ENCODE measurements at regions not wholly inside any gene's neighbourhood (a gene's known extent, or its start where the extent isn't known, plus 50 kb on each side); places are given as distances from the start of the nearest gene placed in this dataset.
"Not testable (repeated sequence)": the region's sequence is repeated elsewhere in the genome, so short reads cannot be mapped to it uniquely, and the experiment has no call there.

- FAIRE-seq (no peak), DNase-seq (ENCODE audit: insufficient read length, low spot score) (no peak)
These were observed 740.5 kb upstream of the SALL3 start for GRCh38 chr18:78239090-78239457.

- FAIRE-seq: no peak
- no peak for DNase-seq (ENCODE audit: insufficient read length, low spot score)
These were observed 739.5 kb upstream of the SALL3 start for GRCh38 chr18:78240101-78240500.

GRCh38 chr18:78240627-78241252, 738.9 kb upstream of the SALL3 start:
- no peak for FAIRE-seq
- DNase-seq (ENCODE audit: insufficient read length, low spot score): no peak

DNA sequence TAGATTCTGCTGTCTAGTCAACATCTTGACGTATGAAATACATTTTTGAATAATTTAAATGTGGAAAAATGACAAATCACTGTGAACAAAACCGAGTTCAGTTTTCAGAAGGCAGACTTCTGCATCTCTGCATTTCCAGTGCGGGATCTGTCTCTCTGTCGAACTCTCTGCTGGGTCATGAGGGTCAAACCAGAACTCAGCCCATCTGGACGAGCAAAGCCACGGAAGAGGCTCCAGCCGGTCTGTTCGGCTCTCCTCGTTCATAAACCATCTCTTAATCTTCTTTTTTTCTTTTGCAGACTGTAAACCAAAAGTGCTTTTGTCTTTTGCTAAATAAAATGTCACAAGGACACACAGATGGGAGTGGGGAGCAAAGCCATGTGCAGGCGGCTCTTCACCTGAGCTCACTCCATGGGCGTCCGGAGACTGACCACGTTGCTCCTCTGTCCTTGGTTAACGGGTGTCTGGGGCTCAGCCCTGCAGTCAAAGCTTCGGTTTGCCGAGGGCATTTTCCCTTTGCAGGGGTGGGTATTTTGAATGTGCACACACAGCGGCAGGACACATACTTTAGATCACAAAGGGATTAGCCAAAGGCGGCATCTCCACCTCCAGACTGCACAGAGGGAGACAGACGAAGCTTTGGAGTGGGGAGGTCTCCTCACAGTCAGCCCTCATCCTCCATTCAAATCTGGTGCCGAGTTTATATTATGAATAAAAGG, 737.9 kb upstream of the SALL3 start:
- DNase-seq (ENCODE audit: insufficient read length, low spot score) (no peak), FAIRE-seq (no peak)

- DNase-seq (ENCODE audit: insufficient read length, low spot score) (no peak), FAIRE-seq (no peak)
These were observed 737.4 kb upstream of the SALL3 start for GRCh38 chr18:78242254-78242643.

- FAIRE-seq (no peak), DNase-seq (ENCODE audit: insufficient read length, low spot score) (no peak)
These were observed 736.8 kb upstream of the SALL3 start for GRCh38 chr18:78242806-78243205.

DNA sequence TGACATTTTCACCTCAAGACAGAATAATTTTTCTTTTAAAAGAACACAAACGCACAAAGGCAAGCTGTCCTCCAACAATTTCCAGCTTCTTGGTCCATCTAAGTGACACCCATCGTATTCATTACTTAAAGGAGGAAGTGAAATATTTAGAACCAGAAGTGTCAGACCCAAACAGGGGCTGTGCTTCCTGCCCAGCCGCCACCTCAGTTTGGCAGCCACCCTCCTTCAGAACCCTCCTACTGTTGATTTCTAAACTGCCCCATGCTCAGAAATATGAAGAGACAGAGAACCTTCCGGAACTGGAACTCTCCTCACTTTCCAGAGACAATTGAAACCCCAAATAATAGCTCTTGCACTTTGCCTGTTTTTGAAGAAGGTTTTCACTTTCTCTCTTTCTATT, 734.8 kb upstream of the SALL3 start:
- DNase-seq (ENCODE audit: insufficient read length, low spot score): no peak
- no peak for FAIRE-seq

- no peak for FAIRE-seq
- no peak for DNase-seq (ENCODE audit: insufficient read length, low spot score)
These were observed 734.2 kb upstream of the SALL3 start for GRCh38 chr18:78245451-78245850.

DNA sequence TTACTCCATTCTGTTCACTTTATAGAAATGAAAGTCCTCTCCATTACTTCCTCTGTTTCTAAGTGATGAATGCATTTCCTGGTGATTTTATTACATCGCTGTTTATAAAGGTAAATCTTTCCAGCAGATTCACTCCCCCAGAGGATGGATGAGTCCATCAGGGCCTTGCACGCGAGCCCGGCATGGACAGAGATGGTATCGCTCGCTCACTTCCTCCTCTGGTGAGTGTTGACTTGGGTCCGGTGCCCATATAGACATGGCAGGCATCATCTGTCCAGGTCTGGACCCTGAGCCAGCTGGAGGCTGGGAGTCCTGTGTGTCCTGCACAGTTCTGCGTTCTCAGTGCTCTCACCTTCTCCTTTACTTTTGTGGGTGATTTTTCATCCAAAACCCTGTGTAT, 733.6 kb upstream of the SALL3 start:
- FAIRE-seq (no peak), DNase-seq (ENCODE audit: insufficient read length, low spot score) (no peak)

GRCh38 chr18:78246588-78246987, 733.0 kb upstream of the SALL3 start:
- DNase-seq (ENCODE audit: insufficient read length, low spot score) (no peak), FAIRE-seq (no peak)

- DNase-seq (ENCODE audit: insufficient read length, low spot score) (no peak), FAIRE-seq (no peak)
These were observed 731.9 kb upstream of the SALL3 start for GRCh38 chr18:78247615-78248289.

DNA sequence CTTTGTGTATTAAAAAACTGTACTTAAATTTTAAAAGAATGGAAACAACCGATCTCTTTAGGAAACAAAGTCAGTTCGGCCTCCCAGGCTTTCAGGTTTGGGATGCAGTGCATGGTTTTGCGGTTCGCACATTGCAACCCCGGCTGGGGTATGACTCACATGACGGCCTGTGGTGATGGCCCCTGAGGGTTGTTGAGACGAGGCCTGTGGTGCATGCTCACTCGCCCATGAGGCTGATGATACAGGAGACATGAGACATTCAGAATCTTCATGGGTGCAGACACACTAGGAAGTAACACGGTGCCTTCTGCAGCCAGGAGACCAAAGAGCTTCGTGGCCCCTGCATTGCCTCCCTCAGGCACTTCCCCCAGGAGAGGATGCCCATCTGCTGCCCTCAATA, 724.6 kb upstream of the SALL3 start:
- FAIRE-seq (no peak), DNase-seq (ENCODE audit: insufficient read length, low spot score) (no peak)

DNA sequence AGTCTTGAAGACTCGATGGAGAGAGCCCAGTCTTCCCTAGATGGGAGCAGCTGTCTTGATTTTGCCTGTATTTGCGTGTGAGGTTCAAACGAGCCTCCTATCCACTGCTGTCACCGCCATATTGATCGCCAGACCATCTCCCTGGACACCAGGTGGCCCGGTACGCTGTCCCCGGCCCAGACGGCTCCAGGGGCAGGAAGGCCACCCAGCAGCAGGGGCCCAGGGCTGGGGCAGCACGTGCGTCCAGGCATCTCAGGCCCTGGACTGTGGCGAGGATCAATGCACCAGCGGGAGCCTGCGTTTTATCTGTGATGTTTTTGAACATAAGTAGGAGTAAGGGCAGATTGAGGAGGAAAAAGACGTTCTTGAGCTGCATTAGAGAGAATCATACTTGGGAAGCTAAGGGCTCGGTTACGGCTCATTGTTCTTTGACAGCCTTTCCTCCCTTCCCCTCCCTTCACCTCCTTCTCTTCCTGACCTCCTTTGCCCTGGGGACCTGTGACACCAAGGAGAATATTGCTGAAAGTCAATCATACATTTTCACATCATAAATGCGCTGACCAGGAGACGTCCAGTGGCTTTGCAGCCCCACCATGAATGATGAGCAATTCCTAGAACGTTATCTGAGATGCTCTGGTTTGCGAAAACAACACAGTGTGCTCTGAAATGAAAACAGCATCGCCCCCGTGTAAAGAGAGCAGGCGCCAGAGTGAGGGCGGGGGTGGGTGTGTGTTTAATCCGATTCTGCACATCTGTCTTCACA, 711.2 kb upstream of the SALL3 start:
- FAIRE-seq (no peak), DNase-seq (ENCODE audit: insufficient read length, low spot score) (no peak)

DNA sequence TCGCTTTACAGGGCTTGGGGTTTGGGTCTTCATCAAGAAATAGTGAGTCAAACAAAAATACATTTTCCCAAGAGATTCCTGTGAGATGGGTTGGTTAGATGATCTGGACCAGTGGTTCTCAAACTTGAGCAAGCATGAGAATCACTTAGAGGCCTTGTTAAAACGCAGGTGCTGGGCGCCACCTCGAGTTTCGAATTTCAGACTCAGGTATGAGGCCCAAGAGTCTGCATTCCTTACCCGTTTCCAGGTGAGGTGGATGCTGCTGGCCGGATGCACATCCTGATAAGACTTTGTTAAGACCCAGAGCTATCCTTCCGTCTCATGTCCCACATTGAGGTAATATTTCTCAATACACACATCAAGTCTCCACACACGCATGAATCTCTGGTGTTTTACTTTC, 707.8 kb upstream of the SALL3 start:
- no peak for FAIRE-seq
- no peak for DNase-seq (ENCODE audit: insufficient read length, low spot score)

GRCh38 chr18:78273876-78274275, 705.7 kb upstream of the SALL3 start:
- FAIRE-seq: no peak

GRCh38 chr18:78283425-78283824, 696.2 kb upstream of the SALL3 start:
- not testable (repeated sequence) for FAIRE-seq; DNase-seq (ENCODE audit: insufficient read length, low spot score)

More at GRCh38 chr18:78273876-78274275, 705.7 kb upstream of the SALL3 start:
- no peak for DNase-seq (ENCODE audit: insufficient read length, low spot score)

DNA sequence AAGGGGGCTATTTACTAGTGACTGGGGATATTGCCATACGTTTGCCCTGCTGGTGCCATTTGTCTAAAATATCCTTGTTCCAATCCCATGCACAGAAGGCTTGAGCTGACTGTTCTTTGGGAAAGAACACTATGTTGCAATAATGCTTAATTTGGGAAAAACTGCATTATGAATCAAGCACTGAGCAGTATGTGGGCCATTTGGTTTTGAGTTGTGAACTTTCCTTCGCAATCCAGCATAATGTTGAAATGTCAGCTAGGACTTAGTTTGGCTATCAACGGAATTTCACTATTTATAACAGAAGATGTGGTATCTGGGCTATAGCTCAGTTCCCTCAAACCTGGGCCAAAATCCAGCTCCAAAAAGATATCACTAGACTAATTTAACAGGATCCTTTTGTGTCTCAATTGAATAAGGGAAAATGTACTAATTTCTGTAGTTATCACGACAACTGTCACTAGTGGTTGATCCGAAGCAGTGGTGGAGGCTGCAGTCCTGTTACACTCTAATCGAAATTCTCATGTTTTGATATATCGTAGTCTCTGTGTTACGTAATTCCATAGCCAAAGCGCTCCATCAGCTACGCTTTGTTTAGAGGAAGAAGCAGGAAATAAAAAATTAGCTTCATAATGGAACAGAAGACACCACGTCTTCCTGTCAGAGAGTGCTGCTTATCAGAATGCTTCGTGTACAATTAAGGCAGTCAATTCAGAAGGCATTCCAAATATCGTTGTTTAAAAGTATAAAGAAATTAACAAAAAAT, 686.8 kb upstream of the SALL3 start:
- DNase-seq (ENCODE audit: insufficient read length, low spot score) (no peak), FAIRE-seq (no peak)

GRCh38 chr18:78293540-78293939, 686.1 kb upstream of the SALL3 start:
- FAIRE-seq (no peak), DNase-seq (ENCODE audit: insufficient read length, low spot score) (no peak)

DNA sequence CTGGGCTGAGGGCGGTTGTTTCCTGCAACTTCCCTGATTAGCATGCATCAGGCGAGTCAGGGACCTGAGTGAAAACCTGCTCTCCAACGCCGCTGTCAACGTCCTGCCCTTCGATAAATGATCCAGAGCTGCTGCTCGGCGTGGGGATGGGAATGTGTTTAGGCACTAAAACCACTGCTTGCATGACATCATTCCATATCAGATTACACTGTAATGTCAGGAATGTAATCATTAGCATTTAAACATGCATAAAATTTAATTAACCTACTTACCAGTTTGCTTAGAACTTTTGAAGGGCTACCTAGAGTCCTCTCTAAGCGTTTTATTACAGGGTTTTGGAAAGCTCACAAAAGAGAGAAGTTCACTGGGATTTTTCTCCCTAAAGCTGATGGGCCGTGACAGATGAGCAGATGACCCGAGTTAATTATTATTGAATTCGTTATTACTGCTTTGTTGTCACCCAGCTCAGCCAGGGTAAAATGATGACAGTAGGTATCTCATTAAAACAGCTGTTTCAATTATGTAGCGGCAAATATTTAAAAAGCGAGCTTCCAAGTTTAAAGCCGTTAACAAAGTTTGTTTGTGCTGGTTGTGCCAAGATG, 685.6 kb upstream of the SALL3 start:
- DNase-seq (ENCODE audit: insufficient read length, low spot score) (no peak), FAIRE-seq (no peak)

GRCh38 chr18:78295262-78295661, 684.4 kb upstream of the SALL3 start:
- FAIRE-seq: no peak
- DNase-seq (ENCODE audit: insufficient read length, low spot score): no peak
